Epithelial cell of esophagus (primary cell): ENCODE measurements at regions not wholly inside any gene's neighbourhood (a gene's known extent, or its start where the extent isn't known, plus 50 kb on each side); places are given as distances from the start of the nearest gene placed in this dataset.

Source experiments
- DNase-seq: peaks from one replicate; pipeline ENCODE4 v3.0.0; 2010; ENCODE audit warnings: low read depth
- H3K4me3 ChIP-seq: 2 replicates; pipeline ENCODE4 v1.5.1; 2011; ENCODE audit warnings: mild to moderate bottlenecking, low read length, control low read depth
- TF ChIP-seq, protein P1 (sequence below): IDR thresholded peaks from 2 replicates; pipeline ENCODE4 v1.5.1; 2011; ENCODE audit warnings: low read depth, mild to moderate bottlenecking, low read length, control low read depth, inconsistent platforms; ENCODE audit not compliant: insufficient read depth; ENCODE audit errors: missing control alignments

DNA sequence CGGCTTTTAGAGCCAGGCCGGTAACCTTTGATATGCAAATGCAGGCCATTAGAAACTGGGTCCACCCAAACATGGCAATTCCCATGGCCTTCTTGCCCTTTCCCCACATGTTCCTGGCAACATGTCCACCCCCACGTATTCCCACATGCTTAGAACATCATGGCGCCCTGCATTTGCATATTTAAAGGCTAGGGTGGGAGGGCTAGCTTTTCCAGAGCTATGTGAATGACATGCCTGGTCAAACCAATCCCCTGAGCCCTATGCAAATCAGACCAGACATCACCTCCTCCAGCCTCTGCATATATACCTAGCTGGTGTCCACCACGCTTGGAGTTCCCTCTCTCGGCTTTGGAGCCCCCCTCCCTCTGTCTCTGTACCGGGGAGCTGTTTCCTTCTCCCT, 481.9 kb downstream of the CDH2 start:
- TF ChIP-seq, protein P1, sequence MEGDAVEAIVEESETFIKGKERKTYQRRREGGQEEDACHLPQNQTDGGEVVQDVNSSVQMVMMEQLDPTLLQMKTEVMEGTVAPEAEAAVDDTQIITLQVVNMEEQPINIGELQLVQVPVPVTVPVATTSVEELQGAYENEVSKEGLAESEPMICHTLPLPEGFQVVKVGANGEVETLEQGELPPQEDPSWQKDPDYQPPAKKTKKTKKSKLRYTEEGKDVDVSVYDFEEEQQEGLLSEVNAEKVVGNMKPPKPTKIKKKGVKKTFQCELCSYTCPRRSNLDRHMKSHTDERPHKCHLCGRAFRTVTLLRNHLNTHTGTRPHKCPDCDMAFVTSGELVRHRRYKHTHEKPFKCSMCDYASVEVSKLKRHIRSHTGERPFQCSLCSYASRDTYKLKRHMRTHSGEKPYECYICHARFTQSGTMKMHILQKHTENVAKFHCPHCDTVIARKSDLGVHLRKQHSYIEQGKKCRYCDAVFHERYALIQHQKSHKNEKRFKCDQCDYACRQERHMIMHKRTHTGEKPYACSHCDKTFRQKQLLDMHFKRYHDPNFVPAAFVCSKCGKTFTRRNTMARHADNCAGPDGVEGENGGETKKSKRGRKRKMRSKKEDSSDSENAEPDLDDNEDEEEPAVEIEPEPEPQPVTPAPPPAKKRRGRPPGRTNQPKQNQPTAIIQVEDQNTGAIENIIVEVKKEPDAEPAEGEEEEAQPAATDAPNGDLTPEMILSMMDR: no peak
- no peak overlapping the region for H3K4me3 ChIP-seq
- no peak for DNase-seq

DNA sequence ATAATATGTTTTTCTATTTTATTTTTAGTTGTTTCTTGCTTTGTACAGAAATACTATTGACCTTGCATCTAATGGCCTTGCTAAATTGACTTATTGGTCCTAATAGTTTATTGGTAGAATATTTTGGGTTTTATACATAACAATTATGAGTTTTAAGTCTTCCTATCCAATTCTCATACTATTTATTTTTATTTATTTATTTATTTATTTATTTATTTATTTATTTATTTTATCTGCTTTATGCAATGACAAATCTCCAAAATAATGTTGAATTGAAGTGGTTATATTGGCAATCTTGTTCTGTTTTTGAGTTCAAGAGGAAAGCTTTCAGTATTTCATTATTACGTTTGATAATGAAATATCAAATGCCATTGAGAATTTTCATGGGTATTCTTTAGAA, 488.3 kb downstream of the CDH2 start:
- TF ChIP-seq, protein P1: no peak
- H3K4me3 ChIP-seq: no peak overlapping the region
- DNase-seq: no peak

DNA sequence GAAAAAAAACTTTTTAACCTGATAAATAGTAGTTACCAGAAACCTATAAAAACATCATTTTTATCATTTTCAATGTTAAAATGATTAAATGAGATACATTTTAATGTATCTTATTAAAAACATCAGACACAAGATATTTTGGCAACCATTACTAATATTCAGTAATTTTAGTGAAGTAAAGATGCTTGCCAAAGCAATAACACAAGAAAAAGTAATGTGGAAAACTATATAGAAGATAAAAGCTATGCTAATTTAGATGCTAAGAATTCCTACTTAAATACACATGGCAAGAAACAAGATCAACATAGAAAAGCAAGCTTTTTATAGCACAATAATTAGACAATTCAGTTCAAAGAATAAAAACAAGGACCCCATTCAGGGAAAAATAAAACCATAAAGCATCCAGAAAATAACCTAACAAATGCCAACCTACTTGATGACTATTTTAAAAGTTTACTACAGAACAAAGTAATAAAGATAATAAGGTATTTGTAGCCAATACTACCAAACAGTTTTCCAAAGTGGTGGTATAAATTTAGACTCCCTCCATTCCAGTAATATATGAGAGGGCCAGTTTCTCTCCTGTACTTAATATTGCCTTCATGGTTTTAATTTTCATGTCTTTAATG, 489.5 kb downstream of the CDH2 start:
- TF ChIP-seq, protein P1: no peak
- H3K4me3 ChIP-seq: no peak overlapping the region
- no peak for DNase-seq

DNA sequence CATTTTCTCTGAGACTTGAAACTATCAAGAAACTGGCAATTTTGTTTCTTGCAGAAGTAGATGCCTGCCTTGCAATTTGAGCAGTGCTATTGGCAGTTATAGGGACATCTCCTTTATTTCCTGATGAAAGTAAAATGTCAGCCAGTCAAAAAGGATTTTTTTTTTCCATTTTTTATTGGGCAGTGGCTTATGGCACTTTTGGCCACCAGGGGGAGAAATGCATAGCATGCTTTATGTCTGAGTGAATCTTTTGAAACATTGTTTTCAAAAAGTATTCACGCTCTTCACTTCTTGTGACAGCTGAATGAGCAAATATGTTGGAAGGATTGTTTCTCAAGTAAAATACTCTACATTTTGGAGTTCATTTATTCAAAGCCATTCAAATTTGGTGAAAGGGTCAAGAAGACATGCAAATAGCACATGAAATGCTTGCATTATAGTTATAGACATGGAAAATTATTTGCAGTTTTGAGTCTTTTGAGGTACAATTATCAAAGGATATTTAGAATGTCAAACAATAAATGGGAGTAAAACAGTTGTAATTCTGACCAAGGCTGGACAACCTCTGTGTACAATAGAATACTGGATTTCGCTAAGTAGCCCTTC, 491.0 kb downstream of the CDH2 start:
- peak; percentile 61 for DNase-seq
- H3K4me3 ChIP-seq: no peak overlapping the region
- TF ChIP-seq, protein P1: peak; percentile 85

DNA sequence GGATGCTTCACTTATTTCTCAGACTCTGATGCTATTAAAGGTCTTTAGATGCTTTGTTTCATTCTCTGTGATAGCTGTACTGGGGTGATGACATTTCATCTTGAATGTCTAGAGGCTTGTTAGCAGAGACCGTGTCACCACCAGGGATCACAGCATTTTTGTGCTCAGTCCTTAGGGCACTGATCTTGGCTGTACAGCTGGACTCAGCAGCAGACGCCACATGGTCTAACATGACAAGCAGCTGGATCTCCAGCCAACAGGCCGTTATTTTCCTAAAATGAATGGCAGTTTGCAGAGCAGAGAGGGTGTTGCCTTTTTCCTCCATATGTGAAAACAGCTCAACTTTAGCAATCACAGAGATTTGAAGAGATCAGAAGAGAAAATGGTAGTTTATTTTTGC, 491.8 kb downstream of the CDH2 start:
- TF ChIP-seq, protein P1: peak; percentile 5

DNA sequence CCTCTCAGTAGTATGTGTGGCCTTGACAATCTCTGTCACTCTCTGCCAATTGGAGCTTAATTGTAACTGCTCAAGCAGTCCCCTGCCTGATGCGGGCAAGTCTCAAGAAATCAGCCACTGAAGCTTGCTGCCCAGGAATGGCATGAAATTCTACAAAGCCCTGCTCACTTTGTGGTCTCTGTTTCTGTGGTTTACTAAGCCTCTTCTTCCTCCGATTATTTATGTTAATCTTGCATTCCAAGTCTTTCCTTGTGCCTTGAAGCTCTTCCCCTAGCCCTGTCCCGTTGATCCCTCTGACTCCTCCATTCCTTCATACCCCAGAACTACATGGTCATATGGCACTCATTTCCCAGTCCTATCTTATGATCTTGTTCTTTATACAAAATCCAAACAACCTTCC, 489.3 kb upstream of the CHST9 start:
- TF ChIP-seq, protein P1: no peak
- H3K4me3 ChIP-seq: no peak overlapping the region
- no peak for DNase-seq

More for the DNA sequence above, 491.8 kb downstream of the CDH2 start:
- H3K4me3 ChIP-seq: no peak overlapping the region
- DNase-seq: no peak

DNA sequence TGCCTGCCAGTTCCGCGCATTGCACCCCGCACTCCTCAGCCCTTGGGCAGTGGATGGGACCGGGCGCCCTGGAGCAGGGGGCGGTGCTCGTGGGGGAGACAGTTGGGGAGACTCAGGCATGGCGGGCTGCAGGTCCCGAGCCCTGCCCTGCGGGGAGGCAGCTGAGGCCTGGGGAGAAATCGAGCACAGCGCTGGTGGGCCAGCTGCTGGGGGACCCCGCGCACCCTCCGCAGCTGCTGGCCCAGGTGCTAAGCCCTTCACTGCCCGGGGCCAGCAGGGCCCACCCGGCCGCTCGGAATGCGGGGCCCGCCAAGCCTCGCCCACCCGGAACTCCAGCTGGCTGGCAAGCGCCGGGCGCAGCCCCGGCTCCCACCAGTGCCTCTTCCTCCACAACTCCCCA, 488.8 kb upstream of the CHST9 start:
- H3K4me3 ChIP-seq: no peak overlapping the region
- DNase-seq: no peak
- TF ChIP-seq, protein P1: no peak
